IMR-90 (cell line): ENCODE measurements at regions not wholly inside any gene's neighbourhood (a gene's known extent, or its start where the extent isn't known, plus 50 kb on each side); places are given as distances from the start of the nearest gene placed in this dataset.

Experiments used
- ATAC-seq: fragments of 200-7000 bp; cut with Tn5 transposase; 2 replicates; pipeline ENCODE4 v1.9.1; 2020; ENCODE audit warnings: low read depth, mild to moderate bottlenecking, moderate library complexity
- BruUV-seq: library from RNA; stranded (reverse); fragments of 400-500 nt; replicated peaks from 2 replicates; lab custom pipeline; 2021; lab: Mats Ljungman, UMichigan
- CTCF ChIA-PET: fragments of 300-600 bp; formaldehyde crosslinking; extraction: SDS; loops from one replicate; lab custom pipeline; 2021; ENCODE audit warnings: antibody characterized with exemption; lab: Yijun Ruan, JAX
- POLR2A ChIA-PET: fragments of 300-600 bp; sonication (Branson Sonifier 250); formaldehyde crosslinking; loops from one replicate; lab custom pipeline; 2022; ENCODE audit warnings: antibody characterized with exemption; ENCODE audit not compliant: unreplicated experiment; lab: Charles Lee
- DNase-seq: peaks from one replicate; pipeline ENCODE4 v3.0.0; 2013
- H2AFZ ChIP-seq: replicated peaks from 2 replicates; pipeline ENCODE3; 2013; ENCODE audit warnings: low read length, mild to moderate bottlenecking; ENCODE audit not compliant: poor library complexity
- H2AK5ac ChIP-seq: 2 replicates; pipeline ENCODE4 v1.6.1; 2013; ENCODE audit warnings: low read depth, low read length, inconsistent platforms
- H2AK9ac ChIP-seq: replicated peaks from 2 replicates; pipeline ENCODE3; 2013; ENCODE audit warnings: mild to moderate bottlenecking, low read depth, low read length, moderate library complexity; ENCODE audit not compliant: poor library complexity
- H2BK120ac ChIP-seq: 2 replicates; pipeline ENCODE4 v1.6.1; 2013; ENCODE audit warnings: low read depth, low read length, inconsistent platforms
- H2BK15ac ChIP-seq: 3 replicates; pipeline ENCODE4 v1.6.1; 2013; ENCODE audit warnings: low read depth, low read length, inconsistent platforms
- H2BK20ac ChIP-seq: 2 replicates; pipeline ENCODE4 v1.6.1; 2013; ENCODE audit warnings: low read depth, mild to moderate bottlenecking, inconsistent platforms, low read length, moderate library complexity
- H2BK5ac ChIP-seq: 2 replicates; pipeline ENCODE4 v1.6.1; 2013; ENCODE audit warnings: mild to moderate bottlenecking, low read depth, low read length, inconsistent platforms; ENCODE audit not compliant: poor library complexity, severe bottlenecking
- H3K14ac ChIP-seq: replicated peaks from 2 replicates; pipeline ENCODE4 v1.6.1; 2013; ENCODE audit warnings: low read depth, low read length, inconsistent platforms
- H3K18ac ChIP-seq: 2 replicates; pipeline ENCODE4 v1.6.1; 2013; ENCODE audit warnings: low read depth, low read length, control low read depth
- H3K23ac ChIP-seq: 2 replicates; pipeline ENCODE4 v1.6.1; 2013; ENCODE audit warnings: low read depth, low read length, inconsistent platforms
- H3K27ac ChIP-seq: 2 replicates; pipeline ENCODE4 v1.5.1; 2013; ENCODE audit warnings: mild to moderate bottlenecking, control low read depth, low read length; ENCODE audit not compliant: insufficient read depth
- H3K27me3 ChIP-seq: 2 replicates; pipeline ENCODE4 v1.6.1; 2013; ENCODE audit warnings: low read length; ENCODE audit not compliant: control insufficient read depth, insufficient read depth
- H3K36me3 ChIP-seq: 2 replicates; pipeline ENCODE4 v1.6.1; 2013; ENCODE audit warnings: low read length, mixed read lengths; ENCODE audit not compliant: control insufficient read depth, insufficient read depth
- H3K4ac ChIP-seq: 2 replicates; pipeline ENCODE4 v1.6.1; 2013; ENCODE audit warnings: low read depth, low read length, inconsistent platforms
- H3K4me1 ChIP-seq: 2 replicates; pipeline ENCODE4 v1.6.1; 2013; ENCODE audit warnings: low read length, mixed read lengths; ENCODE audit not compliant: control insufficient read depth, insufficient read depth
- H3K4me2 ChIP-seq: 2 replicates; pipeline ENCODE4 v1.6.1; 2013; ENCODE audit warnings: low read depth, mild to moderate bottlenecking, control low read depth, low read length, moderate library complexity
- H3K4me3 ChIP-seq: 2 replicates; pipeline ENCODE4 v1.5.1; 2013; ENCODE audit warnings: low read depth, mild to moderate bottlenecking, control low read depth, low read length, moderate library complexity; ENCODE audit not compliant: insufficient read depth
- H3K56ac ChIP-seq: 2 replicates; pipeline ENCODE4 v1.6.1; 2013; ENCODE audit warnings: low read length, inconsistent platforms; ENCODE audit not compliant: insufficient read depth; ENCODE audit errors: extremely low read depth
- H3K79me1 ChIP-seq, 2 experiments: 2 replicates each; pipeline ENCODE4 v1.6.1; 2013; ENCODE audit warnings: low read length in 2 of 2, inconsistent platforms in 1 of 2, low read depth in 1 of 2
- H3K9ac ChIP-seq: 2 replicates; pipeline ENCODE4 v1.6.1; 2013; ENCODE audit warnings: low read depth, low read length, control low read depth
- H3K9me1 ChIP-seq: 2 replicates; pipeline ENCODE4 v1.6.1; 2013; ENCODE audit warnings: low read length, inconsistent platforms; ENCODE audit not compliant: insufficient read depth
- H3K9me3 ChIP-seq: 2 replicates; pipeline ENCODE4 v1.6.1; 2013; ENCODE audit warnings: low read length; ENCODE audit not compliant: control insufficient read depth, insufficient read depth
- H4K20me1 ChIP-seq: 2 replicates; pipeline ENCODE4 v1.6.1; 2013; ENCODE audit warnings: low read length, inconsistent platforms; ENCODE audit not compliant: insufficient read depth
- H4K5ac ChIP-seq: 2 replicates; pipeline ENCODE4 v1.6.1; 2013; ENCODE audit warnings: mild to moderate bottlenecking, low read depth, low read length, control low read depth
- H4K8ac ChIP-seq, 2 experiments: 2 replicates each; pipeline ENCODE4 v1.6.1; 2013; ENCODE audit warnings: low read depth in 2 of 2, low read length in 2 of 2, control low read depth in 1 of 2, inconsistent platforms in 1 of 2
- H4K91ac ChIP-seq: 2 replicates; pipeline ENCODE4 v1.6.1; 2013; ENCODE audit warnings: low read depth, low read length, inconsistent platforms; ENCODE audit not compliant: insufficient read depth
- BHLHE40 ChIP-seq: fragments of 150-350 bp; IDR thresholded peaks from 2 replicates; pipeline ENCODE4 v1.6.1; 2016; ENCODE audit warnings: mild to moderate bottlenecking, low read depth, low read length
- MAFK ChIP-seq: IDR thresholded peaks from 2 replicates; pipeline ENCODE4 v1.6.1; 2012; ENCODE audit warnings: low read depth, low read length, improper control_type of control experiment
- USF2 ChIP-seq: fragments of 150-350 bp; IDR thresholded peaks from 2 replicates; pipeline ENCODE4 v1.6.1; 2017; ENCODE audit warnings: mild to moderate bottlenecking, antibody characterized with exemption, low read length, low read depth
- WGBS, 2 experiments: methylation state at CpG; one replicate each; pipeline versions ENCODE4 v1.1.5 to v1.1.7; 2013; ENCODE audit warnings: missing lambda C conversion rate in 2 of 2; ENCODE audit not compliant: insufficient read length in 1 of 2; ENCODE audit errors: extremely low coverage in 2 of 2; 5-methylcytosine and 5-hydroxymethylcytosine counted together
- dilution Hi-C: fragments of 300-500 bp; cut with HindIII; formaldehyde crosslinking; loops from one replicate; pipeline ENCODE4 v1.14.3; 2018; ENCODE audit warnings: low sequenced_read_pairs; ENCODE audit not compliant: unreplicated experiment
- in situ Hi-C: fragments of 300-500 bp; cut with MboI; formaldehyde crosslinking; loops from 3 replicates; pipeline ENCODE4 v1.14.3; 2019; ENCODE audit warnings: low sequenced_read_pairs, inconsistent platforms, mixed read lengths
- intact Hi-C: fragments of 100-400 bp; cut with micrococcal nuclease; formaldehyde crosslinking; loops from 2 replicates; pipeline ENCODE4 v1.10.0; 2022

- Histone ChIP-seq H3K56ac (no peak overlapping the region), H3K9ac (no peak overlapping the region), H2AFZ (no peak overlapping the region), H4K8ac (no peak overlapping the region), H4K5ac (no peak overlapping the region), H4K20me1 (no peaks in the 10 kb centered on the region), H3K4me1 (peaks cover 2% of the 10 kb centered on the region; the same call in 1 of the 2 replicates), H2BK5ac (no peak overlapping the region), H2BK20ac (no peak overlapping the region), H3K4ac (no peak overlapping the region), H3K4me2 (no peak overlapping the region), H3K9me1 (peaks cover 2% of the 10 kb centered on the region; the same call in 1 of the 2 replicates), H2BK15ac (no peak overlapping the region), H3K36me3 (no peaks in the 10 kb centered on the region), H3K18ac (no peak overlapping the region), H2BK120ac (no peak overlapping the region), H2AK9ac (no peak overlapping the region), H3K4me3 (no peak overlapping the region), H3K27me3 (no peaks in the 10 kb centered on the region), H2AK5ac (no peak overlapping the region), H3K79me1 (no peaks in the 10 kb centered on the region), H3K14ac (no peak overlapping the region), H4K91ac (no peak overlapping the region), H3K23ac (no peak overlapping the region), H3K27ac (no peak overlapping the region), H3K9me3 (no peaks in the 10 kb centered on the region)
- dilution Hi-C loops, result no loop called here
- DNase-seq, result no peak
- WGBS, 2 experiments, result no CpG with 5 or more reads among the region's 3 CpGs
- BruUV-seq, result no TSS peak
- no peak for ATAC-seq
- in situ Hi-C loops, result no loop called here
- POLR2A ChIA-PET, result no interaction called here
- CTCF ChIA-PET, result no interaction called here
- intact Hi-C loops, result no loop called here
- no peak for TF ChIP-seq MAFK
- no peak for TF ChIP-seq BHLHE40
- no peak for TF ChIP-seq USF2
Measured at GRCh38 chr3:24040311-24040710, 95.2 kb downstream of the NR1D2 start.
